WTC11 (cell line): ENCODE measurements at regions not wholly inside any gene's neighbourhood (a gene's known extent, or its start where the extent isn't known, plus 50 kb on each side); places are given as distances from the start of the nearest gene placed in this dataset.

ENCODE experiments used
- ATF2 ChIP-seq: sonication (generic); formaldehyde crosslinking; IDR thresholded peaks from 2 replicates; pipeline ENCODE4 v1.8.1; 2022; ENCODE audit warnings: low read depth, missing genetic modification reagents, borderline replicate concordance
- CREB1 ChIP-seq: sonication (generic); formaldehyde crosslinking; IDR thresholded peaks from 2 replicates; pipeline ENCODE4 v1.8.0; 2023; ENCODE audit warnings: mild to moderate bottlenecking, missing genetic modification reagents
- CTCF ChIP-seq: fragments of 200-600 bp; IDR thresholded peaks from 2 replicates; pipeline ENCODE4 v1.8.0; 2022; ENCODE audit warnings: antibody characterized with exemption
- FOXP1 ChIP-seq: sonication (generic); formaldehyde crosslinking; IDR thresholded peaks from 2 replicates; pipeline ENCODE4 v1.8.0; 2022; ENCODE audit warnings: missing genetic modification reagents, mild to moderate bottlenecking, moderate library complexity, borderline replicate concordance
- MAX ChIP-seq: sonication (generic); formaldehyde crosslinking; IDR thresholded peaks from 2 replicates; pipeline ENCODE4 v1.8.0; 2022; ENCODE audit warnings: mild to moderate bottlenecking, missing genetic modification reagents
- TCF7 ChIP-seq: sonication (generic); formaldehyde crosslinking; IDR thresholded peaks from 2 replicates; pipeline ENCODE4 v1.8.0; 2022; ENCODE audit warnings: mild to moderate bottlenecking, low read depth, missing genetic modification reagents, moderate library complexity
- USF2 ChIP-seq: sonication (generic); formaldehyde crosslinking; IDR thresholded peaks from 2 replicates; pipeline ENCODE4 v1.8.1; 2023; ENCODE audit warnings: mild to moderate bottlenecking, missing genetic modification reagents, moderate library complexity
- ZNF232 ChIP-seq: sonication (generic); formaldehyde crosslinking; IDR thresholded peaks from 2 replicates; pipeline ENCODE4 v1.8.0; 2022; ENCODE audit warnings: mild to moderate bottlenecking, missing genetic modification reagents

GRCh38 chr13:82817133-82817532 is 1065.1 kb downstream of the SLITRK1 start:
- no peak for TF ChIP-seq CTCF
- no peak for TF ChIP-seq FOXP1 (CRISPR knock-in tag)
- TF ChIP-seq ZNF232 (CRISPR knock-in tag) = no peak
- no peak for TF ChIP-seq ATF2
- TF ChIP-seq CREB1 = no peak
- TF ChIP-seq MAX (CRISPR knock-in tag) = no peak
- TF ChIP-seq USF2 (CRISPR knock-in tag) = no peak
- no peak for TF ChIP-seq TCF7
